HG03103 (cell line): ENCODE measurements at regions not wholly inside any gene's neighbourhood (a gene's known extent, or its start where the extent isn't known, plus 50 kb on each side); places are given as distances from the start of the nearest gene placed in this dataset.

ENCODE experiments used
- ATAC-seq: cut with Tn5 transposase; IDR thresholded peaks from one replicate; pipeline ENCODE4 v1.9.1; 2021; ENCODE audit warnings: low read depth; ENCODE audit not compliant: unreplicated experiment

DNA sequence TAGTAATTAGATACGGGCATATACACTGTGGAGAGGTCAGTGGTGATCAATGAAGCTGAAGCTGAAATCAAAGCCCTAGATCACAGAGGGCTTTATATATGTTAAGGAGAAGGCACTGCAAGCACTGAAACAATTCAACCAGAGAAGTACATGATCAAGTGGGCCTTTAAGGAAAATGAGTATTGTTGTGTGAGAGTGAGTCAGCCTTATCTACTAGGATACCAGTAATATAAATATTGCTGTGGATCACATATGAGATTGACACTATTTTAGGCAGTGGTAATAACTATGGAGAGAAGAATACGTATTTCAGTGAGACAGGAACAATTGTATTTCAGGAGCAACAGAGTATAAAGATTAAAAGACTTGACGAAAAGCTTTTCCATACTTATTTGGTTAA, 1172.2 kb upstream of the GJE1 start:
- ATAC-seq: no peak

DNA sequence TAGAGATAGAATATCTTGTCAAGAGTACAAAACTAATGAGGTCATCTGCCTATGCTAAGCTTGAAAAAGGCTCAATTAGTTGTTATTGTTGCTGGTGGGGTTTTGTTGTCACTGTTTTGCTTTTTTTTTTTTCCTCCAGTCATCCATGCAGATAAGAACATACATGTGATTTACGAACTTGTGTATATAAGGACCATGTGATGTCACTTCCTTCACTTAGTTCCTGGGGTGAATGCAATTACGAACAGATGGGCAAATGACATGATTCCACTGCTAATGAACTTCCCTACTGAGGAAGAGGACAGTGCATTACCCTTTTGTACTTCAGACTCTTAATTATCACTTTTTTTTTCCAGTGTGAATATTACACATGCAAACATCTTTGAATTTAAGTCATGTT, 1175.3 kb upstream of the GJE1 start:
- ATAC-seq: no peak

DNA sequence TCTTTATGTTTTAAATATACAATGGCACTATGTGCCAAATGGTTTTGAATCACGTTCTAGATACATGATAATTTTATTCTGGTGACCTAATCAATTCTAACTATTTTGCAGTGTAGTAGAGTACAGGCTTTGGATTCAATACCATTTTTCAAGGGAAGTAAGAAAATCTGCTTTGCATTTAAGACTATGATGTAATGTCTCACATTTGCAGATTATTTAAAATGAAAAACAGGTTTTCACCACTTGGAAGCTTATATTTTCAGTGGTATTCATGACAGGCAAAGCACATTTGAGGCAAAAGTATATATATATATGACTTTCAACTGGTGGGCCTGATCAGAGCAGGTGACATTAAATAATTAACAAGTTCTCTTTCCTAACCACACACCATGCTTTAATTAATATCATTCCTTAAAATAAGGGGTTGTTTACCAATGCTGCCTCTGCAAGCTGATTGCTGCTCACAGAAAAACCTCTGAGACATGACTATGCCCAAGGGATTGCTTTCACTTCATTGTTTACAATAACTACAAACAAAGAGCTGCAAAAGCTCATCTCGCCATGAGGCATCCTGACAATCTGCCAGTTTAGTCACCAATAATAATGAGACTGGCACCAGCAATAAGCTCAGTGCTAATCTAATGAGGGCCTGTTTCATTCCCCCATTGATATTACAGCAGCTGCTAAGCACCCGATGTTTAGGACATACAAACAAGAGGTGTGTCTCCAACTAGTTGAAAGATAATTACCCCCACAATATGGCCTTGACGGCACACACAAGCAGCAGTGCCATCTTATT, 1176.0 kb upstream of the GJE1 start:
- ATAC-seq: no peak

DNA sequence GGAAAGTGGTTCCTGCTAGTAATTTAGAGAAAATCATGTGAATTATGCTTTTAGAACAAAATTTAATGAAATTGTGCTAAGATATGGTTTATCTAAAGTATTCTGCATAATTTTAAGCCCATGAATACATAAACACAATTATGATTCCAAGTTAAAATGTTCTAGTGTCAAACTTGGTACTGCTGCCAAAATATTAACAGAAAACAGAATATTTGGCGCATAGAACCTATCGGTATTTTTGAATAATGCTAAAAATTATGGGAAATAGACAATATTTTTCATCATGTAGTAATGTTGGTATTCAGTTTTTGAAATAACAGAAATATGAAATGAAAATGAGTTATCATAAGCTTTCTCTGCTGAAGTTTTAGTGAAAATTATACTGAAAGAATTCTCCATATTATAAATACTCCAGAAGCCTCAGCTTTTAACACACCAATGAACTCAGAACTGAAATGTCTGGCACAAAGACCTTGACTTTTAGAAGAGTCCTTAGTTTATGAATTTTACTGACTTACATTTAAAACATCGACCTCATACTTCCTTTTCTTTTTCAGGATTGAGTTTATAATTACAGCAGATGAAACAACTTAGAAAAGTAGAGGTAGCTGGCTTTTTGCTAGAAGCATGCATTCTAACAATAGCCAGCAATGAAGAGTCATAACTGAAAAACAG, 1192.3 kb upstream of the GJE1 start:
- ATAC-seq: no peak

DNA sequence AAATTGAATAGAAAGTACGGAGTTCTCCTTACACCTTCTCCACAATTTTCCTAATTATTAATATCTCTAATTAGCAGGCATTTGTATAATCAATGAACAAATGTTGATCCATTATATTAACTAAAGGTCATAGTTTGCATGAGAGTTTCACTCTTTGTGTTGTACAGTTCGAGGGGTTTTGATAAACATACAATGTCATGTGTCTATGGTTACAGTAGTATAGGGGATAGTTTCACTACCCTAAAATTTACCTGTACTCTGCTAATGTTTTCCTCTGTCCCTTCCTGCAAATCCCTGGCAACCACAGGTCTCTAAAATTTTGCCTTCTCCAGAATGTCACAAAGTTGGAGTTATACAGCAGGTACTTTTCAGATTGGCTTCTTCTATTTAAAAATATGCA, 1199.8 kb upstream of the GJE1 start:
- no peak for ATAC-seq

DNA sequence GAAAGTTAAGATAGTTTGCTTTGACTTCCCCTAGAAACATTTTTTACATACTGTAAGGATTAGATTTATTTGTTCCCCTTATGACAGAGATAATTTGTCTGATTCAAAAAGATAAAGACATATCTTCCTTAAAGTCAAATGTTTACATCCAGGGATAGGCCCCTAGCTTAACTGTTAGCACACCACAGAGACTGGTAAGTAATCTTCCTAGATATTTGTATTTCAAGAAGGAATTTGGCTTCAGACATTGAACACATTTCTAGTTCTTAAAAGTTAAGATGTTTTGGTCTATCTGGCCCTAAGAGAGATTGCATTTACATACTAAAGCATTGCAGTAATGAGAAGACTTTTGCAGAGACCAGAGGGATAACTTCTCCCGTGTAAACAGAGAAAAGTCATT, 1201.1 kb upstream of the GJE1 start:
- ATAC-seq: no peak

DNA sequence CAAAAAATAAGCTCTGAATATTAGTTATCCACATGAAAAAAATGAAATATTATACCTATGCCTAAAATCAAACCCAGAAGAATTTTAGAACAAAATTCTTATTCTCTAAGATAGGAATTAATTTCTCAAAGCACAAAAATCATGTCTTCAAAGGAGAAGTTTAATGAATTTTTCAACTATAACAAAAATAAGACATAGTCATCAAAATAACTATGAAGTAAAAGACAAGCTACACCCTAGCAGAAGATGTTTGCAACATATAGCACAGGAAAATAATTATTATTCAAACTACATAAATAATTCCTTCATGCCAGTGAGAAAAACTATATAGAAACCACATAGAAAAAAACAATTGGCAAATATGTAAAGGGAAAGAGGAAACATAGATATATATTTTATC, 1203.6 kb upstream of the GJE1 start:
- ATAC-seq: no peak

DNA sequence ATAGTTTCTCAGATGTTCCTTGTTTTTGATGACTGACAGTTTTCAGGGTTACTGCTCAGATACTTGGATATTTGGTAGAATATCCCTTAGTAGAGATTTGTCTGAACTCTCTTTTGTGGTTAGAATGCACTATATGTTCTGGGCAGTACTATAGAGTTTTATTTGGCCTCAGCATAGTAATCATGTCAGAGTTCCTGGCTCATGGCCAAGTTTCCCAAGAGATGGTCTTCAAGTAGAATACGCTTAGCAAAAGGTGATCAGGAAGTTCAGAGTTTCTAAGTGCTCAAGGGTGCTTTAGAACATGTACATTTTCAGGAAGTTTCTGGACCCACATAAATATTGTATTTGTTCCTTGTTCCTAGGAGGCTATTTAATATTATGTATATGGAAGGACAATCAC, 1209.7 kb upstream of the GJE1 start:
- no peak for ATAC-seq

DNA sequence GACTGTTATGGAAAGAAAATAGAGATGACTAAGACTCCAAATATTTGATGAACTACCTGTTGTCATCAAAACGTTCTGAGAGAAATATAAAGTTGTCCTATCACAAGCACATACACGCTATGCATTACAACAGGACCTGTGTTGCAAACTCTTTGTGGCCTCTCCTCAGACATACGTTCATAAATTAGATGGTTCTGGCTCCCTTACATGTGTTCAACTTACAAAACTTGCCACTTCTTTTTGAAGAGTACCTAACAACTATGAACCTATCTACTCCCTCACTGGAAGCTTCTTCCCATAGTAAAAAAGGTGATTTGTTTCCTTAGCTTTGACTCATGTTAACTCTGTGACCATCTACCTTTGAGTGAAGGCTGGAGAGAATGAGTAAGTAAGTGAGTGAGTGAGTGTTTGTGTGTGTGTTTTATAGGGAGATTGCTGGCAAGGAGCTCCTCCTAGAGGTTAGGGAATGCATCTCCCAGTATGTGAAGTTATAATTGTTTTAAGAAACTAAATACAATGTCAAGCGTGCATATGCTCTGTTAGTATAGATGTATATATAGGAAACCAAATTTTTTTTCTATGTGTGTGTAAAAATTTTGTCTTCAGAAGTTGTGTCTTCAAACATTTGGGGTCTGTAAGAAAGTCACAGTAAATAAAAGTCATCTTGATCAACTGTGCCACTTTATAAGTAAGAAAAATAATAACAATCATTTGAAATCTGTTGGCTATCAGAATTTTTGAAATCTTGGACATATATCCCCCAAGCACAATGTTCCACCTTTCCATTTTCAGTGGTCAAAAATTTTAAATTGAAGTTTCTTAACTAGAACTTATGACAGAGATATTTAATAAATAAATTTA, 1211.1 kb upstream of the GJE1 start:
- ATAC-seq: peak; percentile 62

DNA sequence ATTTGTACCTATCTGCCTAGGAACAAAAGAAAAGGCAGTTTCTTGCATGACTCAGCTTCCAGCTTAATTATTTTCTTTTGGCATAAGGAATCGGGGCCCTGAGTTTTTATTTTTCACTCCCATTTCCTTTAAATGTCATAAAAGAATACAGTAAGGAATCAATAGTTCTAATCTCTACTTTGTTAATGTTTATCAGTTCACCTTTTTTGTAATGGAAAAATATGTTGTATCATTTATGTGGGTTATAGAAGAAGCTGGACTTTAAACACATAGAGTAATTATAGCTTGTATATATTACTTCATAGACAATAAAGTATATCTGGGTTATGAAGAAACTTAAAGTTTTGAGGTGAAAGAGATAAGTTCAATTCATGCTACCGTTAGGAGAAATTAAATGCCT, 1214.8 kb upstream of the GJE1 start:
- ATAC-seq: no peak

DNA sequence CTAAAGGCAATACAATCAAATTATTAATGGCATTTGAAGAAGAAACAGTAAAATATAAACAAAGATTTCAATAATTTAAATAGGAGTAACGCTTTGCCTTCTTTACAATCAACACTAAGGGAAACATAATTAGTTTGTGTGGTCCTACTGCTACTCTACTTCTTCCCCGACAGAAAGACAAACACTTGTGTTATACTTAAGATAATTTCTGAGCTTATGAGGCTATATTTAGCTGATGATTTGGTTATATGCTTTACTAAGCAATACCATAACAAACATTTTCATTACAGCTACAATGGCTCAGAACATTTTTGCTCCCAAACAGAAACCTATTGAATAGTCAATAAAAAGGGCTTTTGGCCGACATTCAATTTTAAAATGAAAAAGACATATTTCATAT, 1217.2 kb upstream of the GJE1 start:
- no peak for ATAC-seq

DNA sequence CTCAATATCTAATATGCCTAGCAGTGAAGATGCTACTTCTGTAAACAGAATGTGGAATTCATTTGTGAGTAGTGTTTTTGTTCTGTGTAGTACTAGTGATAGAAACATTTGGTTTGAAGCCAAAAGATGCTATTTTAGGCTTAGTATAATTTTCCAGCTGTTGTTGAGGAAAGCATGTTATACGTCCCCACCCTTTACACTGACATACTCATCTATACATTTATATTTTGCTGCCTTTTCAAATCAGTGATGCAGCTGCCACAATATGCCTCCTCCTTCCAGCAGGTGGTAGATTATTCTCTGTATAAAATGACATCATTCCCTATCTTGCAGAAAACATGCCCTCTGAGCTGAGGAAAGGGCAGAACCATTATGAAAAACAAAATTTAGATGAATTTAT, 1217.6 kb upstream of the GJE1 start:
- no peak for ATAC-seq

DNA sequence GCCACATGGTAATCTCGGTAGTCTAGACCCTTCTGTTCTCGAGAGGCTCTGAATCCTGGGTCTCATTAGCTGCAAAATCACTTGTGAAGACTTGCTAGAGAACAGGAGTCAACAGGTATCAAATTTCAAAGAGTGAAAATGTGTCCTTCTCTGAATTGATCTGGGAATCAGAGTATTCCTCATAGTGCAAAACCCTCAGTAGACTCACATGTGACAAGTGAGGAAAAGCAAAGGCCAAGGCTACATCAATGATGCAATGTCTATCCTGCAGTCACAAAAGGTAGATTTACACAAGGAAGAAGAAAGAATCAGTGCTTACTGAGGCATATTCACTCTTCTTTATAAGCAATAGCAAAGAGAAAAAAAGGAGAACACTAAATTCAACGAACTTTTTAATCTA, 1220.0 kb upstream of the GJE1 start:
- ATAC-seq: no peak

DNA sequence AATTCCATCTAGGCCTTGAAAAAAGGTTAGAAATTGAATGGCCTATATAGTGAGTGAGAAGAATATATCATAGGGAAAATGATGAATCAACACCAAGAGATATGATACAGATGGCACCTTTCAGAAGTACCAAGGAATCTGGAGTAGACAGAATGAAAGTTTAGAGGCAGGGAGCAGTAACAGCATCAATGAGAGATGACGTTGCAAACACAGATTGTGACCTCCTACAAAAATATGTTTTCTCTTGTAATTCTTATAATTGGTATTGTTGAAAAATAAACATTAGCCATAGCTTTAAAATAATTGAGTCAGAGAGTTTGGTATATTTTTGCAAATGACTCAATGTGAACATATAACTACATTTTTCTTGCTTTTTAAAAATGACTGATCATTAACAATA, 1223.1 kb upstream of the GJE1 start:
- no peak for ATAC-seq

DNA sequence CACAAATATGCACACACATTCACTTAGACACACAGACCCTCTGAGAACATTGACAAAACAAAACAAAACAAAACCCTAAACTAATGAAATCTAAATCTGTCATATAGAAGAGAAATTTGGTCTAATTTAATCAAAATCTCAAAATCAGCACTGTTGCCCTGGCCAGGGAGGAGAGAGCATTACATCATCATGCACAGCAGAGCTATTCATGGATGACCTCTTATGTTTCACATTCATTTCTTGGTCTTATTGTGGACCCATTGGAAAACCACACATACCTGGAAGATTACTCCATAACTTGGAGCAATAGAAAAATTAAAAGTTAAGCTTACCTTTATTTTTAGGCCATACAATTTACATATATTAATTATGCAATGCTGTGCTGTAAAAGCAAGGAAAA, 1223.6 kb upstream of the GJE1 start:
- no peak for ATAC-seq

DNA sequence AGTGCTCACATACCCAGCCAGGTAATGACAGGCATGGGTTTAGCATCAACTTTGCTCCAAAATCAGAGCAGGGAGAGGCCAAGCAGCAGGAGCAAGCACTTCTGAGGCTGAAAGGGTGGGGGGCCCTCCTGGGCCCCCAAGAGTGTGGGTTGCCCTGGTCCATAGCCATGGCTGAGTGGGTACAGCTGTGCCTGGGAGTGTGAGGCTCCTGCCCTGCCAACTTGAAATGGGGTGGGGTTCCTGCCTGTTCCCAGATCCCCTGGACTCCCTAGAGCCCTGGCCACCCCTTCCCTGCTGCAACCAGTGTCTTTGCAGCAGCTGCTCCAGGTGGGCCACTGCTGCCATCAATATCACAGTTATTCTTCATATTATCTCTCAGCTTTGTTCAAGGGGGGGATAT, 1224.2 kb upstream of the GJE1 start:
- no peak for ATAC-seq

DNA sequence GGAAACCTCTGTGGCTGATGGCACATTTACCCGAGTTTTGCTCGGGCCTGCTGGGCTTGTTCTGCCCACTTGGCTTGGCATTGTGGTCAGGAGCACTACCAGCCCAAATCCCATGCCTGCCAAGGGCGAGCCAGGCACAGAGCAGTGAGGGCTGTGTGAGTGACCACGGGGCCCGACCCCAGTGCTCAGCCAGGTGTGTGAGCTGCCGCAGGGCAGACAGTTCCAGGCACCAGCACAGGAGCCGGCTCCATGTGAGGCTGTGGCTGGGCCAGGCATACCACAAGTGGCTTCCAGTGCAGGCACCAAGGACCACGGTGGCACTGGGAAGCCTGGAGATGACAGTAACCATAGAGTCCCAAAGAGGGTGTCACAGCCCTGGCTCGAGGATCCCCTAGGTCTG, 1225.5 kb upstream of the GJE1 start:
- ATAC-seq: no peak

DNA sequence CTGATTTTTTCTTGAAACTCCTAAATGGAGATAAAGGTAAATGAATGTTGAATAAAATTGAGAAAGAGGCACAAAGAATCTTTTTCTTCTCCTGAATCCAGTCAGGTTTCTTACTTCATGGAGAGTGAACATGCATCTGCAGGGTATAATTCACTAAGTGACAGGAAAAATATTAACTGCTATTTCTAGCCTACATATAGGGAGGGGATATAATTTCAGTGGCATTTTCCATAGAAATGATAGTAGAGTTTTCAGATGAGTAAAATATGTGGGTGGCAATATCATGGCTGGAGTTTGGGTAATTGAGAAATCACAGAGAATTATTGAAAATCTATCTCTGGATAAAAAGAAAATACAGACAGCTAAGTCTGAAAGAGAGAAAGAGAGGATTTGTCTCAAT, 1227.0 kb upstream of the GJE1 start:
- ATAC-seq: no peak

DNA sequence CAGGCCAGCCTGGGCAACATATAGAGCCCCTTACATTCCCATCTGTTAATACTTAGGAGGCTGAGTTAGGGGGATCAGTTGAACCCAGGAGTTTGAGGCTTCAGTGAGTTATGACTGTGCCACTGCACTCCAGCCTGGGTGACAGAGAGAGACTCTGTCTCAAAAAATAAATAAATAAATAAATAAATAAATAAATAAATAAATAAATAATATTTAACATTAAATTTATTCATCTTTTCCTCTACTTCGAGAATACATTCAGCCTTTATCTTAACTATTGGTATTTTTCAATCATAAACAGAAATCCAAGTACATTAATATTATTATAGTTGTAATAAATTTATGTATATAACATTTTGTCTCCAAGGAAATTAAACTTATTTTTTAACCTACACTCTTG, 1227.7 kb upstream of the GJE1 start:
- ATAC-seq: no peak

DNA sequence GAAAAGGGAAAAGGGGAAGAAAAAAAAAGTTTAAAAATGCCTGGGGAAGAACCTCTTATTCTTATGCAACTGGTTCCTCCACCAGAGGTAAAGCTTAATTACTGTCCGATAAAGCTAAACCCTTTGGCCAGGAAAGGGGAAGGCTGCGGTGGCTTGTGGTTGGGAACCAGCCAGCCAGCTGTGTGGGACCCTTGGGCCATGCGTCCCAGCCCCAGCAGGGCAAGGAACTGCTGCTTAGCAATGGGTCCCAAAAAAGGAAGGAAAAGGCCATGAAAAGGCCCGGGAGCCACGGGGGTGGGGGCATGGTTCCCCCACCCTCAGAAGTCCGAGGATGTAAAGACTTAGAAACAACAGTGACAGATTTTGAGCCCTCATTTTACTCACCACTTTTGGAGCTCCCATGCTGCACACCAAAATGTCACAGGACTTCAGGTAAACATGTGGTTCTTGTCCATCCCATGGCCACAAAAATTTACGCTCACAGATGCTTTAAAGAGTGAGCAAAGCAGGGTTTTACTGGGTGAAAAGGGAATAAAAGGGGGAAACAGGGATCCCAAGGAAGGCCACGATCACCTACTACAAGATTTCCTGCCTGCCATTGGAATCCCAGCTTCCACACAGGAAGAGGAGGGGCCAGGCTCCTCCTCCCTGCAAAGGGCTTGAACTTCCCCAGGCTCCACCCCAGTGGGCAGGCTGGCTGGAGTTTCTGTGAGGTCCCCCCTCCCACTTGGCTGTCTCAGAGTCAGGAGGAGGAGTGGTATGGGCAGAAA, 1234.7 kb upstream of the GJE1 start:
- no peak for ATAC-seq

DNA sequence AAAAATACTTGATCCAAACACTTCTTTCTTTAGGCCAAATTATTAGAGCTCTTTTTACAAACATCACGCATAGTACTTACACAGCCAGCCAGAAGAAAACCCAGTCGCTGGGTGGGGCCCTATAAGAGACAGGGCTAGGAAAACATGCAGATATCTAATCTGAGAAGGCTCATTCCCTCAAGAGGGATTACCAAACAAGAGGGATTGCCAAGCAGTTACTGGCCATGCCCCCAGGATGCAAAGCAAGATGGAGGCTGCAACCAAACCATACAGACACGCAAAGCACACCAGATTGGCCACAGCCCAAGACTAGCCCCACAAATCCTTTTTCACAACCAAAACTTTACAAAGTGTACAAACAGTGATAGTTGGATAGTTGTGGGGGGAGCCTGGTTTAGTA, 1235.4 kb upstream of the GJE1 start:
- no peak for ATAC-seq
